ENCODE measurements at regions not wholly inside any gene's neighbourhood (a gene's known extent, or its start where the extent isn't known, plus 50 kb on each side); places are given as distances from the start of the nearest gene placed in this dataset.

GRCh38 chr6:21382821-21383449 lies 210.6 kb upstream of the SOX4 start:
- no peak for DNase-seq

- DNase-seq: no peak
Observed at GRCh38 chr6:21383450-21384085, 210.0 kb upstream of the SOX4 start.

- no peak for DNase-seq
Observed at GRCh38 chr6:21384216-21384615, 209.3 kb upstream of the SOX4 start.

- DNase-seq: no peak
Observed at GRCh38 chr6:21386744-21387143, 206.8 kb upstream of the SOX4 start.

GRCh38 chr6:21390532-21391213 lies 202.9 kb upstream of the SOX4 start:
- no peak for DNase-seq

- no peak for DNase-seq
Observed at GRCh38 chr6:21392177-21392576, 201.4 kb upstream of the SOX4 start.

- no peak for DNase-seq
Observed at GRCh38 chr6:21393441-21394165, 199.9 kb upstream of the SOX4 start.

GRCh38 chr6:21395121-21395520 lies 198.4 kb upstream of the SOX4 start:
- no peak for DNase-seq

- no peak for DNase-seq
Observed at GRCh38 chr6:21396313-21396712, 197.2 kb upstream of the SOX4 start.

- DNase-seq: no peak
Observed at GRCh38 chr6:21398741-21399325, 194.7 kb upstream of the SOX4 start.

- no peak for DNase-seq
Observed at GRCh38 chr6:21402368-21402767, 191.2 kb upstream of the SOX4 start.

GRCh38 chr6:21404577-21404976 lies 189.0 kb upstream of the SOX4 start:
- DNase-seq: no peak

- no peak for DNase-seq
Observed at GRCh38 chr6:21406316-21406715, 187.2 kb upstream of the SOX4 start.

- DNase-seq: no peak
Observed at GRCh38 chr6:21409231-21409630, 184.3 kb upstream of the SOX4 start.

GRCh38 chr6:21413428-21413827 lies 180.1 kb upstream of the SOX4 start:
- no peak for DNase-seq

- DNase-seq: no peak
Observed at GRCh38 chr6:21414065-21414464, 179.5 kb upstream of the SOX4 start.

GRCh38 chr6:21420146-21420878 lies 173.2 kb upstream of the SOX4 start:
- no peak for DNase-seq

- no peak for DNase-seq
Observed at GRCh38 chr6:21420926-21421325, 172.6 kb upstream of the SOX4 start.

- no peak for DNase-seq
Observed at GRCh38 chr6:21423106-21423854, 170.3 kb upstream of the SOX4 start.

GRCh38 chr6:21426841-21427490 lies 166.6 kb upstream of the SOX4 start:
- no peak for DNase-seq

- no peak for DNase-seq
Observed at GRCh38 chr6:21429291-21429690, 164.3 kb upstream of the SOX4 start.

All from activated naive CD4-positive, alpha-beta T cell treated with Interleukin-2 at 50 U/mL for 16 hours (primary cell).